ENCODE measurements at regions not wholly inside any gene's neighbourhood (a gene's known extent, or its start where the extent isn't known, plus 50 kb on each side); places are given as distances from the start of the nearest gene placed in this dataset.

DNA sequence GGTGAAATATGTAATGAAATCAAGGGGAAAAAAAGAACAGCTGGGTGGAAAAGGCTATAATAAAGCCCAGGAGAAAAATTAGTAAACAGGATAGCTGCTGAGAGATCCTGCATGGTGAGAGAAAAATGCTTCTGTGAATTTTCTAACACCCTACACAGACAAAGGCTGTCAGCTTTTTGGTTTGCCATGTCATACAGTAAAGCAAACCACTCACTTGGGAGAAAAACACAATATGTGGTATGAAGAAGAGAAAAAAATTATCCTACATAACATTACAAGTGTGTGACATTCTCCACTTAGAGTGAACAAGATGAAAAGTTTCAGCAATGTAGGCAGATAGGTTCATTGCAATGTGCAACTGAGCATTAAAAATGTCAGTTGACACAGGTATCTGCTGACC lies 133.6 kb downstream of the PLPPR4 start:
- TF ChIP-seq, protein P1, sequence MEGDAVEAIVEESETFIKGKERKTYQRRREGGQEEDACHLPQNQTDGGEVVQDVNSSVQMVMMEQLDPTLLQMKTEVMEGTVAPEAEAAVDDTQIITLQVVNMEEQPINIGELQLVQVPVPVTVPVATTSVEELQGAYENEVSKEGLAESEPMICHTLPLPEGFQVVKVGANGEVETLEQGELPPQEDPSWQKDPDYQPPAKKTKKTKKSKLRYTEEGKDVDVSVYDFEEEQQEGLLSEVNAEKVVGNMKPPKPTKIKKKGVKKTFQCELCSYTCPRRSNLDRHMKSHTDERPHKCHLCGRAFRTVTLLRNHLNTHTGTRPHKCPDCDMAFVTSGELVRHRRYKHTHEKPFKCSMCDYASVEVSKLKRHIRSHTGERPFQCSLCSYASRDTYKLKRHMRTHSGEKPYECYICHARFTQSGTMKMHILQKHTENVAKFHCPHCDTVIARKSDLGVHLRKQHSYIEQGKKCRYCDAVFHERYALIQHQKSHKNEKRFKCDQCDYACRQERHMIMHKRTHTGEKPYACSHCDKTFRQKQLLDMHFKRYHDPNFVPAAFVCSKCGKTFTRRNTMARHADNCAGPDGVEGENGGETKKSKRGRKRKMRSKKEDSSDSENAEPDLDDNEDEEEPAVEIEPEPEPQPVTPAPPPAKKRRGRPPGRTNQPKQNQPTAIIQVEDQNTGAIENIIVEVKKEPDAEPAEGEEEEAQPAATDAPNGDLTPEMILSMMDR (IDR thresholded peaks at IDR 0.05; ENCODE audit: poor library complexity) = no peak
- TF ChIP-seq EZH2 (IDR thresholded peaks at IDR 0.05; ENCODE audit: borderline replicate concordance) (no peak), EZH2phosphoT487 (IDR thresholded peaks at IDR 0.05; ENCODE audit: low read depth, severe bottlenecking, unreplicated experiment) (no peak)
